Ovary (tissue), 7 donors: ENCODE measurements at regions not wholly inside any gene's neighbourhood (a gene's known extent, or its start where the extent isn't known, plus 50 kb on each side); places are given as distances from the start of the nearest gene placed in this dataset.

ENCODE experiments used
- DNase-seq, 5 donors: peaks; one replicate each; pipeline ENCODE4 v3.0.0-alpha.2; 2019 to 2020
- H3K27ac ChIP-seq, 2 donors: fragments of 200-600 bp; one replicate each; pipeline versions ENCODE4 v1.5.1 to v1.8.0; 2019 to 2022
- H3K27me3 ChIP-seq: fragments of 200-600 bp; one replicate; pipeline ENCODE4 v1.8.0; 2022
- H3K36me3 ChIP-seq: fragments of 200-600 bp; sonication (generic); one replicate; pipeline ENCODE4 v1.5.1; 2019
- H3K4me1 ChIP-seq: one replicate; pipeline ENCODE4 v1.8.1; 2013; ENCODE audit warnings: mild to moderate bottlenecking, moderate library complexity; ENCODE audit not compliant: insufficient read depth
- H3K4me3 ChIP-seq: fragments of 200-600 bp; sonication (generic); one replicate; pipeline ENCODE4 v1.5.1; 2017
- H3K9me3 ChIP-seq, 2 donors: fragments of 200-600 bp in 1 of 2; sonication (generic) in 1 of 2; one replicate each; pipeline versions ENCODE4 v1.5.1 to v1.8.1; 2013 to 2019; ENCODE audit warnings: mild to moderate bottlenecking in 1 of 2, moderate library complexity in 1 of 2
- CTCF ChIP-seq, 3 donors: fragments of 450-650 bp in 2 of 3; fragments of 200-600 bp in 1 of 3; IDR thresholded peaks; one replicate each; pipeline versions ENCODE4 v1.5.1 to v1.8.0; 2016 to 2022; ENCODE audit warnings: antibody characterized with exemption in 3 of 3, mild to moderate bottlenecking in 1 of 3
- EP300 ChIP-seq: sonication (generic); formaldehyde crosslinking; IDR thresholded peaks from one replicate; pipeline ENCODE4 v1.6.1; 2017; ENCODE audit warnings: antibody characterized with exemption
- POLR2A ChIP-seq: fragments of 450-650 bp; IDR thresholded peaks from one replicate; pipeline ENCODE4 v1.6.1; 2017; ENCODE audit warnings: antibody characterized with exemption, mild to moderate bottlenecking, moderate library complexity
- WGBS, 3 donors: extraction: QIAGEN DNeasy Blood & Tissue Kit in 1 of 3; methylation state at CpG; one replicate each; pipeline versions ENCODE4 v1.1.5 to v1.1.7; 2013 to 2017; 5-methylcytosine and 5-hydroxymethylcytosine counted together
- intact Hi-C, 4 donors: fragments of 100-400 bp; cut with DNase I; formaldehyde crosslinking; loops; one replicate each; pipeline versions ENCODE4 v1.11.0 to v1.15.1; 2022 to 2023
- donor health status: DM: no; HTN: no; CAD: no; lungs with moderate emphysema.
- donor health status: DM: no; HTN: no; CAD: no.
- donor health status: Bipolar disorder and iron deficiency.
- donor health status: DM: no; HTN: no; CAD: no.
- donor health status: DM: yes; HTN: yes; CAD: no.

DNA sequence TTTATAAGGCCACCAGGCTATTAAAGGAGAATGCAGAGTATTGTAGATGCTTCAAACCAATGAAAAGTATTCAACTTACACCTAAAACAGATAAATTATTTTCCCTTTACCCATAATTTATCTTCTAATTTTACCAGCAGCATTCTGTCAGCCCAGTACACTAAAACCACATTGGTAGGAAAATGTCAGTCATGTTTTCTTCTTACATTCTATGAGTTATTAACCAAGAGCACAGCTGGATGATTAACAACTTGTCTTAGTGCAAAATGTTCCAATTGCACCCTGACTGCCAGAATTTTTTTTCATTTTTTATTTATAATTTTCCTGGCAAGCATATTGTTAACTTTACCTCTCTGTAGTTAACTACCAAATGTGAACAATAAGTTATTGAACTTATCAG lies 79.0 kb upstream of the WDR75 start:
- Histone ChIP-seq H3K9me3 (no peaks in the 10 kb centered on the region), H3K4me3 (no peak overlapping the region), H3K4me1 (no peaks in the 10 kb centered on the region), H3K27ac (no peak overlapping the region), H3K36me3 (no peaks in the 10 kb centered on the region), H3K27me3 (no peaks in the 10 kb centered on the region)
- intact Hi-C loops = no loop called here
- no peak for DNase-seq
- no peak for TF ChIP-seq EP300
- TF ChIP-seq POLR2A = no peak
- no peak for TF ChIP-seq CTCF (IDR thresholded peaks at IDR 0.05)

GRCh38 chr2:189363559-189363958 lies 77.7 kb upstream of the WDR75 start:
- intact Hi-C loops = no loop called here
- TF ChIP-seq CTCF (IDR thresholded peaks at IDR 0.05) (no peak), POLR2A (no peak), EP300 (no peak)
- Histone ChIP-seq H3K4me3 (no peak overlapping the region), H3K36me3 (no peaks in the 10 kb centered on the region), H3K27me3 (no peaks in the 10 kb centered on the region), H3K4me1 (no peaks in the 10 kb centered on the region), H3K9me3 (no peaks in the 10 kb centered on the region), H3K27ac (no peak overlapping the region)
- WGBS, 3 donors = 86 to 89% (median 88%) methylated on average over 2 of the region's 2 CpGs
- DNase-seq = no peak

- no peaks in the 10 kb centered on the region for H3K27me3 ChIP-seq
- 97 to 99% (median 98%) methylated on average over 3 of the region's 3 CpGs for WGBS, 3 donors
- TF ChIP-seq CTCF (IDR thresholded peaks at IDR 0.05) = no peak
- no peak for DNase-seq
- H3K4me1 ChIP-seq = no peaks in the 10 kb centered on the region
- intact Hi-C loops = no loop called here
- H3K36me3 ChIP-seq = no peaks in the 10 kb centered on the region
- H3K27ac ChIP-seq = no peak overlapping the region
- no peaks in the 10 kb centered on the region for H3K9me3 ChIP-seq
- no peak overlapping the region for H3K4me3 ChIP-seq
Measured at GRCh38 chr2:189364607-189365006, 76.7 kb upstream of the WDR75 start.

- 96 to 99% (median 98%) methylated on average over 3 of the region's 3 CpGs for WGBS, 3 donors
- H3K4me3 ChIP-seq = no peak overlapping the region
- H3K36me3 ChIP-seq = no peaks in the 10 kb centered on the region
- no peaks in the 10 kb centered on the region for H3K9me3 ChIP-seq
- intact Hi-C loops = no loop called here
- no peak for DNase-seq
- TF ChIP-seq CTCF (IDR thresholded peaks at IDR 0.05) = no peak
- H3K27ac ChIP-seq = no peak overlapping the region
- no peaks in the 10 kb centered on the region for H3K4me1 ChIP-seq
- no peaks in the 10 kb centered on the region for H3K27me3 ChIP-seq
Measured at GRCh38 chr2:189366349-189366748, 74.9 kb upstream of the WDR75 start.

DNA sequence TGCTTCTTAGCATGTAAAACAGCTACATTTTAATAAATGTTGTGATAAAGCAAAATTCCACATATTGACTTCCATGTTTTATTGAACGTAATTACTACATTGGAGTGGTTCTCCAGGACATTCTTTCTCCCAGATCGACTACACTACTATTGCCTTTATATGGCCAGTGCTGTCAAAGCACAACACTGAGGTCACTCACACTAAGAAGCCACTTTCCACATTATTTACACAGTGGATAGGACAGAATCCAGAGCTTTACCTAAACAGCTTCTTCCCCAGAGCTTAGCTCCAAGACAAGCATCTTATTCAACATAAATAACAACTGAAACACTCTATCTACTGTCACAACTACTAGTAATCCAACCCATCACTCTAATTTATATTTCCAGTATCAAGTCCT lies 73.9 kb upstream of the WDR75 start:
- DNase-seq = no peak
- Histone ChIP-seq H3K27me3 (no peaks in the 10 kb centered on the region), H3K4me3 (no peak overlapping the region), H3K4me1 (no peaks in the 10 kb centered on the region), H3K27ac (no peak overlapping the region), H3K36me3 (no peaks in the 10 kb centered on the region), H3K9me3 (no peaks in the 10 kb centered on the region)
- intact Hi-C loops = no loop called here
- TF ChIP-seq EP300 = no peak
- TF ChIP-seq POLR2A = no peak
- TF ChIP-seq CTCF (IDR thresholded peaks at IDR 0.05) = no peak
- 79 to 85% (median 84%) methylated on average over 2 of the region's 2 CpGs for WGBS, 3 donors
